ENCODE measurements at regions not wholly inside any gene's neighbourhood (a gene's known extent, or its start where the extent isn't known, plus 50 kb on each side); places are given as distances from the start of the nearest gene placed in this dataset.
"Not testable (repeated sequence)": the region's sequence is repeated elsewhere in the genome, so short reads cannot be mapped to it uniquely, and the experiment has no call there.

- no peak for DNase-seq
Measured at GRCh38 chr5:84783003-84783402, 398.3 kb upstream of the EDIL3 start.

- DNase-seq, result no peak
Measured at GRCh38 chr5:84779186-84779585, 394.5 kb upstream of the EDIL3 start.

- no peak for DNase-seq
Measured at GRCh38 chr5:84764227-84764626, 379.5 kb upstream of the EDIL3 start.

GRCh38 chr5:84758008-84758407 lies 373.3 kb upstream of the EDIL3 start:
- DNase-seq, result no peak

- no peak for DNase-seq
Measured at GRCh38 chr5:84752780-84753179, 368.1 kb upstream of the EDIL3 start.

GRCh38 chr5:84748313-84748712 lies 363.6 kb upstream of the EDIL3 start:
- DNase-seq, result no peak

- not testable (repeated sequence) for DNase-seq
Measured at GRCh38 chr5:84746280-84746679, 361.6 kb upstream of the EDIL3 start.

GRCh38 chr5:84741056-84741455 lies 356.4 kb upstream of the EDIL3 start:
- DNase-seq, result no peak

- DNase-seq, result no peak
Measured at GRCh38 chr5:84729326-84729725, 344.6 kb upstream of the EDIL3 start.

- no peak for DNase-seq
Measured at GRCh38 chr5:84727708-84728107, 343.0 kb upstream of the EDIL3 start.

- no peak for DNase-seq
Measured at GRCh38 chr5:84725946-84726570, 341.4 kb upstream of the EDIL3 start.

- no peak for DNase-seq
Measured at GRCh38 chr5:84724683-84725082, 340.0 kb upstream of the EDIL3 start.

GRCh38 chr5:84724181-84724580 lies 339.5 kb upstream of the EDIL3 start:
- no peak for DNase-seq

- no peak for DNase-seq
Measured at GRCh38 chr5:84718377-84718776, 333.7 kb upstream of the EDIL3 start.

- no peak for DNase-seq
Measured at GRCh38 chr5:84715686-84716085, 331.0 kb upstream of the EDIL3 start.

- no peak for DNase-seq
Measured at GRCh38 chr5:84715091-84715490, 330.4 kb upstream of the EDIL3 start.

- DNase-seq, result no peak
Measured at GRCh38 chr5:84709075-84709474, 324.4 kb upstream of the EDIL3 start.

- no peak for DNase-seq
Measured at GRCh38 chr5:84706678-84707641, 322.3 kb upstream of the EDIL3 start.

- not testable (repeated sequence) for DNase-seq
Measured at GRCh38 chr5:84700545-84700944, 315.9 kb upstream of the EDIL3 start.

- DNase-seq, result no peak
Measured at GRCh38 chr5:84696651-84697050, 312.0 kb upstream of the EDIL3 start.

- DNase-seq, result no peak
Measured at GRCh38 chr5:84695330-84695729, 310.6 kb upstream of the EDIL3 start.

GRCh38 chr5:84693256-84693655 lies 308.6 kb upstream of the EDIL3 start:
- no peak for DNase-seq

- DNase-seq, result no peak
Measured at GRCh38 chr5:84688566-84688965, 303.9 kb upstream of the EDIL3 start.

Measured in NCI-H187 (cell line).